ENCODE measurements at regions not wholly inside any gene's neighbourhood (a gene's known extent, or its start where the extent isn't known, plus 50 kb on each side); places are given as distances from the start of the nearest gene placed in this dataset.

- no peak overlapping the region for H3K4me3 ChIP-seq (ENCODE audit: low read depth, low read length)
- TF ChIP-seq CTCF (conservative IDR thresholded peaks at IDR 0.05; ENCODE audit: low read depth, low read length): no peak
- DNase-seq (ENCODE audit: low read depth): no peak
These were observed 379.8 kb downstream of the VPS13C start for GRCh38 chr15:61680260-61681037.

GRCh38 chr15:61671736-61672135 lies 388.5 kb downstream of the VPS13C start:
- H3K4me3 ChIP-seq (ENCODE audit: low read depth, low read length): no peak overlapping the region
- no peak for DNase-seq (ENCODE audit: low read depth)
- TF ChIP-seq CTCF (conservative IDR thresholded peaks at IDR 0.05; ENCODE audit: low read depth, low read length): no peak

GRCh38 chr15:61668444-61668843 lies 391.8 kb downstream of the VPS13C start:
- no peak for DNase-seq (ENCODE audit: low read depth)
- no peak overlapping the region for H3K4me3 ChIP-seq (ENCODE audit: low read depth, low read length)
- no peak for TF ChIP-seq CTCF (conservative IDR thresholded peaks at IDR 0.05; ENCODE audit: low read depth, low read length)

GRCh38 chr15:61661791-61662190 lies 398.5 kb downstream of the VPS13C start:
- no peak overlapping the region for H3K4me3 ChIP-seq (ENCODE audit: low read depth, low read length)
- no peak for TF ChIP-seq CTCF (conservative IDR thresholded peaks at IDR 0.05; ENCODE audit: low read depth, low read length)
- no peak for DNase-seq (ENCODE audit: low read depth)

GRCh38 chr15:61660579-61660978 lies 399.7 kb downstream of the VPS13C start:
- TF ChIP-seq CTCF (conservative IDR thresholded peaks at IDR 0.05; ENCODE audit: low read depth, low read length): no peak
- no peak for DNase-seq (ENCODE audit: low read depth)
- no peak overlapping the region for H3K4me3 ChIP-seq (ENCODE audit: low read depth, low read length)

GRCh38 chr15:61659566-61660190 lies 400.6 kb downstream of the VPS13C start:
- no peak overlapping the region for H3K4me3 ChIP-seq (ENCODE audit: low read depth, low read length)
- no peak for DNase-seq (ENCODE audit: low read depth)
- TF ChIP-seq CTCF (conservative IDR thresholded peaks at IDR 0.05; ENCODE audit: low read depth, low read length): no peak

- DNase-seq (ENCODE audit: low read depth): no peak
- H3K4me3 ChIP-seq (ENCODE audit: low read depth, low read length): no peak overlapping the region
- TF ChIP-seq CTCF (conservative IDR thresholded peaks at IDR 0.05; ENCODE audit: low read depth, low read length): no peak
These were observed 402.8 kb downstream of the VPS13C start for GRCh38 chr15:61657461-61657860.

Measured in epithelial cell of proximal tubule (primary cell).